HS-27A (cell line): ENCODE measurements at regions not wholly inside any gene's neighbourhood (a gene's known extent, or its start where the extent isn't known, plus 50 kb on each side); places are given as distances from the start of the nearest gene placed in this dataset.

Source experiments
- DNase-seq: peaks from one replicate; pipeline ENCODE4 v3.0.0-alpha.2; 2012; ENCODE audit warnings: low read depth, missing footprints

- DNase-seq, result no peak
Measured at GRCh38 chr2:147067136-147067535, 777.7 kb upstream of the ACVR2A start.

- no peak for DNase-seq
Measured at GRCh38 chr2:147062073-147062472, 782.8 kb upstream of the ACVR2A start.

GRCh38 chr2:147061269-147061668 is 783.6 kb upstream of the ACVR2A start:
- DNase-seq, result no peak

- no peak for DNase-seq
Measured at GRCh38 chr2:147057892-147058490, 786.8 kb upstream of the ACVR2A start.

- no peak for DNase-seq
Measured at GRCh38 chr2:147051814-147052213, 793.0 kb upstream of the ACVR2A start.

GRCh38 chr2:147051248-147051647 is 793.6 kb upstream of the ACVR2A start:
- DNase-seq, result no peak

- DNase-seq, result no peak
Measured at GRCh38 chr2:147049957-147050356, 794.9 kb upstream of the ACVR2A start.

GRCh38 chr2:147046473-147046872 is 798.4 kb upstream of the ACVR2A start:
- DNase-seq, result no peak

- no peak for DNase-seq
Measured at GRCh38 chr2:147045113-147045512, 799.7 kb upstream of the ACVR2A start.

GRCh38 chr2:147041121-147041494 is 803.7 kb upstream of the ACVR2A start:
- no peak for DNase-seq

GRCh38 chr2:147040298-147041120 is 804.3 kb upstream of the ACVR2A start:
- DNase-seq, result no peak

GRCh38 chr2:147037048-147037447 is 807.8 kb upstream of the ACVR2A start:
- DNase-seq, result no peak

- DNase-seq, result no peak
Measured at GRCh38 chr2:147033044-147033443, 811.8 kb upstream of the ACVR2A start.

GRCh38 chr2:147031897-147032296 is 812.9 kb upstream of the ACVR2A start:
- no peak for DNase-seq

GRCh38 chr2:147030966-147031720 is 813.7 kb upstream of the ACVR2A start:
- DNase-seq, result no peak

- no peak for DNase-seq
Measured at GRCh38 chr2:147027436-147027835, 817.4 kb upstream of the ACVR2A start.

- DNase-seq, result no peak
Measured at GRCh38 chr2:147026664-147027295, 818.0 kb upstream of the ACVR2A start.

- DNase-seq, result no peak
Measured at GRCh38 chr2:147025646-147026585, 818.9 kb upstream of the ACVR2A start.

- no peak for DNase-seq
Measured at GRCh38 chr2:147019311-147019710, 825.5 kb upstream of the ACVR2A start.

- no peak for DNase-seq
Measured at GRCh38 chr2:147017951-147018645, 826.7 kb upstream of the ACVR2A start.

- DNase-seq, result no peak
Measured at GRCh38 chr2:147016181-147016580, 828.6 kb upstream of the ACVR2A start.
